NCI-H226 (cell line): ENCODE measurements at regions not wholly inside any gene's neighbourhood (a gene's known extent, or its start where the extent isn't known, plus 50 kb on each side); places are given as distances from the start of the nearest gene placed in this dataset.

Experiments
- DNase-seq: peaks from one replicate; pipeline ENCODE4 v3.0.0-alpha.2; 2015

DNA sequence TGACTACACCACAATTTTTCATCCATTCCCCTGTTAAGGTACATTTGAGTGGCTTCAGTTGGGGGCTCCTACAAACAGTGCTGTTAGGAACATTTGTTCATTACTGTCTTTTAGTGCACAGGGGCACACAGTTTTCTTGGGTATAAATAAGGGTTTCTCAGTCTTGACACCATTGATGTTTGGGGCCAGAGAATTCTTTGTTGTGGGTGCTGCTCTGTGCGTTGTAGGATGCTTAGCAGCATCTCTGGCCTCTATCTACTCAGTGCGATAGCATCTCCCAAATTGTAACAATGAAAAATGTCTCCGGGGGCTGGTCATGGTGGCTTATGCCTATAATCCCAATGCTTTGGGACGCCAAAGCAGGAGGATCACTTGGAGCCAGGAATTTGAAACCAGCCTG is 153.0 kb upstream of the MYL2 start:
- no peak for DNase-seq

DNA sequence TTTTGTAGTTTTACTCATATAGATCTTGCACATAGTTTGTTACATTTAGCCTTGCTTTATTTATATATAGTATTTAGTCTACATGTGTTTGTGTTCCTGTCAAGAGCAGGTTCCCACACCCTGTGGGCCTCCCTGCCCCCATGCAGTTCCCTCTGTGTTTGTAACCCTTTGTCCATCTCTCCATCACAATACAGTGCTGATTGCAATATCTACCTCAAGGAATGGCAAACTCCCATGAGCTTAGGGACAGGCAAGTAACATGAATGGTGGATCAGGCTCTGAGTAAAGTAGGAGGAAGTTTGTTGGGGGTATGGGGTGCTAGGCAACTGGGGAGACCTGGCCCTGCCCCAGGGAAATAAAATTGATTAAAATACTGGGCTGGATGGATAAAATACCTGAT is 151.9 kb upstream of the MYL2 start:
- no peak for DNase-seq

- DNase-seq = no peak
Observed at GRCh38 chr12:111069886-111070285, 149.5 kb upstream of the MYL2 start.

DNA sequence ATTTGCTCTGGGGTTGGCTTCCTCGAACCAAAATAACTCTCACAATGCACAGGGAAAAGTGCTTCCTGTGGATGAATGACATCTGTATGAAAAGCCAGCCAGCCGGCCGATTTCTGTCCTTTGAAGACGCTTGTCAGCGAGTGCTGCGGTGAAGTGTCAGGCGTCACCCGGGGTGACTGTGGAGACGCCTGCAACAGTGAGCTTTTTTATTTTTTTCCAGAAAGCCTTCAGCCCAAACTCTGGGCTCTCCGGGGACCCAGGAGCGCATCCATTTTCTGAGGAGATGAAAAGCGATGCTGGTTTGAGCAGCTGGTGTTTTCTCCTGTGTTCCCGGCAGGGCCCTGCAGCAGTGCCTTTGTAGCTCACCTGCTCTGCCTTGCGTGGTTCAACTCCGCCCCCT is 147.9 kb upstream of the MYL2 start:
- no peak for DNase-seq

- DNase-seq = no peak
Observed at GRCh38 chr12:111067498-111067897, 147.1 kb upstream of the MYL2 start.

GRCh38 chr12:111066744-111067437 is 146.5 kb upstream of the MYL2 start:
- DNase-seq = no peak

DNA sequence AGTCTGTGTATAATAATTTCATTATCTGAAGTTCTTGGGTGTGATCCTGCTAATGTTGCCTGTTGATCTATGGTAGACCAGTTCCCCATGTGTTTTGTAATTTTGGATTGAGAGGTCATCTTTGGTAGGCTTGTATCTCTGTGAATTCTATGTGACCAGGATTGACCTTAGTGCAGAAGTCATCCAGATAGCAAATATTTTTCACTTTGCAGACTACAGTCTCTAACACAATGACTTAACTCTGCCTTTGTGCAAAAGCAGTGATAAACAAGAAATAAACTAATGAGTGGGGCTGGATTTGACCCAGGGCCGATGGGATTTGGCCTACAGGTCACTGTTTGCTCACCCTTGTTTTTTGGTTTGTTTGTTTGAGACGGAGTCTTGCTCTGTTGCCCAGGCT is 144.6 kb upstream of the MYL2 start:
- DNase-seq = no peak

DNA sequence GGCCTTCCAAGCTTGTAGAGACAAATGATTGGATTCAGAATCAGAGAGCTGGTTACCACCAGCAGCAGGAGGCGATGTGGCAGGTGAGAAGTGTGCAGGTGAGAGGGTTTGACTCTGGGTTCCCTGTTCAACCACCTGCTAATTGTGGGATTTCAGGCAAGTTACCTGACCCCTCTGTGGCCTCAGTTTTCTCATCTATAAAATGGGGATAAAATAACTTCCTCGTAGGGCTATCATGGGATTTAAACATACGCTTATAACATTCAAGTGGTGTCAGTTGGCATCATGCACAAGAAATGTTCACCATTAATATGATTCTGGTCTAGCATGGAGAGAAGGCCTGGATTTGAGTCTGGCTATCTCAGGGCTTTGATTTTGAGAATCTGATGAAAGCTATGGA is 143.8 kb upstream of the MYL2 start:
- DNase-seq = no peak

DNA sequence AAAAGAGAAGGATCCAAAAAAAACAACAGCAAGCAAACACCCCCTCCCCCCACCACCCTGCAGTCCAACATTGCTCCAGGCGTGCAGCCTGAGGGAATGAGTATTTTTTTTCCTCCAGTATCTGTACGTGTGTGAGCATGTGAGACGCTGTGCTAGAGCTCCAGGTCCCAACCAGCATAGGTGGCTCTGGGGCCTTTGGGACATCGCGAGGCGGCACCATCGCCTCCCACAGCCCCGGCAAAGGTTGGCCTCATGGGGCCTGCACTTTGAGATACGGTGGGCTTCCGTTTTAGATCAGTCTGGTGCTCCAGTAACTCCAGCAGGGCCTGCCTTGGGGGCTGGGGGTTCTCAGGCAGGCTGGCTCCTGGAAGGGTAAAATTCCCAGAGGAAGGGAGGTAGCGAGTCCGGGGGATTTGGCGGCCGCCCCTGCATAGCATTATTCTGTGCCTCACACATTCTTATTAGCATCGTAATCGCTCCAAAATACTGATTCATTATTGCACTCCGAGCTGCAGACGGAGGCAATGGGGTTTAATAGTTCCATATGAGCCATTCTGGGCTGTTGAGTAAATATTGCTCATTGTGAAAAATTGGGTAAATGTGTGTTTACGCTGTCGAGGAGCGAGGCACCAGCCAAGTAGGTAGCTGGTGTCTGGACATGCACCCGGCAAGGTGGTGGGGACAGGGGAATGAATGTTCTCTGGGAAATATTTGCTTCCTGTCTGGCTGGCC is 143.1 kb upstream of the MYL2 start:
- DNase-seq = no peak

DNA sequence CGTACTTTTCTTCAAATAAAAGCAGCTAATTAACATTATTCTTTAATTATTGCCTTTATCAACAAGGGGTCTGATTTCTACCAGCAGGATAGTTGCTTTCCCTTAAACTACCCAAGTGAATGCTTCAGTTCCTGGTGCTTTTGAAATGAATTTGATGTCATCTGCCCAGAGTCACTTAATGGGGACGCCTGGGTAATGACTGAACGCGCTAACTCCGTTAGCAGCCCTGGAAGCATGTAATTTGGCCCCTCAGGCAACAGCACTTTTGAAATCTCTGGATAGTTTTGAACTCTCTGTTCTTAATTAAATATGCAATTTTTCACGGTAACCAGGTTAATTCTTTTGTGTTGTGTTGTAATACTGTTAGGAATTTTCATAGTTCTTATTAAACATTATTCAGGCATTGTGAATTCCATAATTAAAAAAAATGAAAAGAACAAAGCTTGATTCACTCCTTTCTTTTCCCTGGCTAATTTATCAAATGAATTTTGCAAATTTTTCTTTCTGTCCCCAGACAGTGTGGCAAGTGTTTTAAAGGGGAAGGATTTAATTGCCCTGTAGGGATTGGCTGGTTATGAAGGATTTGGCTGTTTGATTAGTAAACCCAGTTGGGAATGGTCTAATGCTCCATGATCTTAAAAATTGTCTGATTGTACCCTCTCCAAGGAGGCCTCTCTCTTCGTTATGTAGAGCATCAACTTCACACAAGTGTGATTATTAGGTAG is 137.5 kb upstream of the MYL2 start:
- DNase-seq = no peak

DNA sequence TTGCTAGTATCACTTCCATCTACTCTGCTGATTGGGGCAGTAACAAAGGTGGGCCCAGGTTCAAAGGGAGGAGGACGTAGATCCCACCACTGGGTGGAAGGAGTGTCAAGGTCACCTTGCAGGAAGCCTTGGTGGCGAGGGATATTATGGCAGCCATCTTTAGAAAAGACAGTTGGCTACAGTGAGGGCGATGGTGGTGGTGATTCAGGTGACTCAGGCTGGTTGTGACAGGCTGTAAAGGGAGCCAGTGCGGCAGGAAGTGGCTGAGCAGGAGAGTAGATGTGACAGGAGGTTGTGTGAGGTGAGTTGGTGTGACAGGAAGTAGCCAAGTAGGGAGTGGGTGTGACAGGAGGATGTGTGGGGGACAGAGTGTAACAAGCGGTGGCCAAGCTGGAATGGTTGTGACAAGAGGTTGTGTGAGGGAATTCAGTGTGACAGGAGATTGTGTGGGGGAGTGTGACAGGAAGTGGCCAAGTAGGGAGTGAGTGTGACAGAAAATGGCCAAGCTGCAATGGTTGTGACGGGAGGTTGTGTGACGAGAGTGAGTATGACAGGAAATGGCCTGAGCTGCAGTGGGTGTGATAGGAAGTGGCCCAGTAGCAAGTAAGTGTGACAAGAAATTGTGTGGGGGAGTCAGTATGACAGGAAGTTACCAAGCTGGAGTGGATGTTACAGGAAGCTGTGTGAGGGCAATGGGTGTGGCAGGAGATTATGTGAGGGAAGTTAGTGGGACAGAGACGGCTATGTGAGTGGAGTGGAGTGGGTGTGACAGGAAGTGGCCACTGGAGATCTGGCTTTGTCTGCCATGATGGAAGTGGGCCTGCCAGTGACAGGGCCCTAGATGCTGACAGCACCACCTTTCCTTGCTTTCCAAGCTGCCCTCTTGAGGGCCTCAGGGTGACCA is 136.5 kb upstream of the MYL2 start:
- no peak for DNase-seq

DNA sequence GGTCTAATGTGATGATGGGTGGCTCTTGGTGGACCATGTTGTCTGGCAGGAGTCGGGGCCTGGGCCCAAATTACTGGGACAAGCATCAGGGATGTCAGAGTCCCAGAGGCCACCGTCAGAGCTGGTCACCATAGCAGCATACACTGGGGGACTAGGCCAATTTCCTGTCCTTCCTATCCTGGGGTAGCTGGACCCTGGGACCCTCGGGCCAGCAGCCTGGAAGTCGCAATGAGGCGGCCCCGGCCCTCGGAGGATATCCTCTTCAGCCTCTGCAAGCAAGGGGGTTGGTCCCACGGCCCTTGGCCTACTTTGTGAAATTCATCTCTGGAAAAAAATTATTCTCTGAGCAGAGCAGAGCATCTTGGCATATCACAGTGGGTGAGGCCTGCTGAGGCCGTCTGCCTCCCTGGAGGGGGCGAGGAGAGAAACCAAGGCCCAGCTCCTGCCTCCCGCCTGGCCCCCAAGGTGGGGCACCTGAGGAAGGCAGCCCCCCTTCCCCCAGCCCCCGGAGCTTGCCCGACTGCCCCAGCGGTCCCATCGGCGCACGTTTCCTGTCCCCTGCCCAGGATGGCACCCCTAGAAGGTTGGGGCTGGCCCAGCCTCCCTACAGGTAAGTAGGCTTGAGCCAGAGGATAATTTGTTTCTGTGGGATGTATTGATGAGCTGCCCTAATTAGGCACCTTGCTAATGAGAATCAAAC is 135.0 kb upstream of the MYL2 start:
- no peak for DNase-seq

- DNase-seq = no peak
Observed at GRCh38 chr12:111048991-111049390, 128.6 kb upstream of the MYL2 start.

DNA sequence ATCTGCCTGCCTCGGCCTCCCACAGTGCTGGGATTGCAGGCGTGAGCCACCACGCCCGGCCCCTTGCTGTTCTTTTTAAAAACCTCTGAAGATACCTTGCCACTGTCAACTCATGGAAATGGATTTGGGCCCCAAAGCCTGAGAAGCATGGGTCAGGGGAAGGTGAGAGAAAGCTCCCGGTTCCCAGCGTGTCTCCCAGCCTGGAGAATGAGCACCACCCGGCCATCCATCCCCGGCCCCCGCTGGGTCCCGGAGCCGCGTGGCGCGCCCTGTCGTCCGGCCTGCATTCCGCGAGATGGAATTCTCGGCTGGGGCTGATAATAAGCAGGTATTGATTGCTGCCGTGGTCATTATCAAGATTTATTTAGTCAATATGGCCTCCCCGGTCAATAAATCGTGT is 126.5 kb upstream of the MYL2 start:
- no peak for DNase-seq

GRCh38 chr12:111045941-111046340 is 125.6 kb upstream of the MYL2 start:
- DNase-seq = no peak

- no peak for DNase-seq
Observed at GRCh38 chr12:111041091-111041490, 120.7 kb upstream of the MYL2 start.

DNA sequence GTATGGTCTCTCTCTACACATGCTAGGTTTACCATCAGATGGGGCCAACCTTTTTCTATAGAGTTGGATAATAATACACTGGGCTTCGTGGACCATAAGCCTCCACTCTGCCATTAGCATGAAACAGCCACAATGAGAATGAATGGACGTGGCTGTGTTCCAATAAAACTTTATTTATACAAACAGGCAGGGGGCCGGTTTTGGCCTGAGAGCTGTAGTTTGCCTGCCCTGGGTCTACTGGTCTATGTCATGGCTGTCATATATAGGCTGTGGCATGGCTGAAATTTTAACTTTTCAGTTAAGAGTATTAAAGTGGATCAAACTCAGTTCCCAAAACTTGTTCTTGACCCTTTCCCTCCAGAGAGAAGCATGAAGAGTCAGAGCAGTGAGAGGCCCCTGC is 120.3 kb upstream of the MYL2 start:
- DNase-seq = no peak

GRCh38 chr12:111038941-111039340 is 118.6 kb upstream of the MYL2 start:
- no peak for DNase-seq

DNA sequence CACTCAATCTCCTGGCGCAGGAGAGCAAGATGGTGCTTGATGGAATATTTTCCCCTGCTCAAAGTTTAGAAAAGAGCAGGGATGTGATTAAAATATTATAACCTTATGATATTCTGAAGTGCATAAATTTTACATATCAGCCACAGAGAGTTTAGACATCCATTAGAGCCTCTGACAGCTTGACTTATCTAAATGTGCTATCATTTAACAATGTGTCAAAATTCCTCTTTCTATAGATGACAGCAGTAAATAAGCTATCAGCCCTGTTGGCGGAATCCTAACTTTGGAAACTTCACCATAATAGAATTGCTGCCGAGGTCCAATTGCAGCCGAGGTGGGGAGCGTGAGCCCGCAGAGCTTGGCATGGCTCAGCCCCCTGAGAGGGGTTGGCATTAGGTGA is 117.7 kb upstream of the MYL2 start:
- DNase-seq = no peak

DNA sequence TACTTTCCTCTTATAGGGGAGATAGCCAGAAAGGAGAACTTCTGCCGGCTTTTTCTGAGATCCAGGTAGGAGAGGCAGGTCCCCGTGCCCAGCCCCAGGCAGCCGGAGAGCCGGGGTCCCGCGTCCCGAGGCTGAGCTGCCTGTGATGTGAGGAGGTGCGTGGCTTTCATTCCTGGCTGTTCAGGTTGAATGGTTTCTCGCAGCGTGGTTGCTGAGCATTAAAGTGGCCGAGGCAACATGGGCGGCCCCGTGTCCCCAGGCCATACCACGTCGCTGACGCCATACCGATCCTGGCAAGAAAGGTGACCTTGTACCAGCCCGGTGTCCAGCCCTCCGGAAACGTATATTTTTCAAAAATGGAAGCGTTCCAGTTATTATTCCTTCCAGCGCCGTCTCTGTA is 116.7 kb upstream of the MYL2 start:
- no peak for DNase-seq

GRCh38 chr12:111035578-111036301 is 115.4 kb upstream of the MYL2 start:
- no peak for DNase-seq
